ENCODE measurements at regions not wholly inside any gene's neighbourhood (a gene's known extent, or its start where the extent isn't known, plus 50 kb on each side); places are given as distances from the start of the nearest gene placed in this dataset.
A peak's percentile ranks its signal among the peaks of the same experiment; 100 is the strongest.
"Not testable (repeated sequence)": the region's sequence is repeated elsewhere in the genome, so short reads cannot be mapped to it uniquely, and the experiment has no call there.

DNA sequence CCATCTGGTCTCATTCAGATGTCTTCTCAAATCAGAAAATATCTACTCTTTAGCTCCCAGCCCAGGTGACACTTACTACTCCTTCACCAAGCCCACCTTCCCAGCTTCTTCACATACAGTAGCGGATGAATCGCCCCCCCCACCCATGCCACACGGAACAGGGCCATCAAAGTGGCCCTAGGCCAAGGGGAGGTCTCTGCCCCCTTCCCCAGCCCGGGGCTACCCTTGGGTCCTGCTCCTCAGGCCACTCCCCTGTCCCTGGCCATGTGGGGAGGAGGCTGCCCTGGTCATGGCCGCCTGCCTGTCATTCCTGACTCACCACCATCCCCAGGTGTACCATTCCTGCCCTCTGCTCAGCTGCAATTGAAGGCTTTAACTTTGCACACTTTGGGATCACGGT is 142.8 kb downstream of the NECTIN1 start:
- no peaks in the 10 kb centered on the region for H3K9me3 ChIP-seq (replicated peaks in 1 of 3)
- no peaks in the 10 kb centered on the region for H3K36me3 ChIP-seq (replicated peaks in 1 of 2)
- H3K27me3 ChIP-seq: peaks cover 12% of the 10 kb centered on the region
- DNase-seq: no peak
- peaks cover 13 to 14% of the 10 kb centered on the region in 2 donors for H3K4me1 ChIP-seq (replicated peaks in 1 of 2)
- intact Hi-C loops (cut with DNase I): no loop called here
- WGBS, 4 donors: 68 to 89% (median 78%) methylated on average over 5 to 6 of the region's 6 CpGs
- no peak overlapping the region for H3K4me3 ChIP-seq
- no peak overlapping the region for H3K27ac ChIP-seq
- no peak for TF ChIP-seq POLR2A (IDR thresholded peaks at IDR 0.05)
- no peak for TF ChIP-seq CTCF (IDR thresholded peaks at IDR 0.05)

GRCh38 chr11:119585043-119585781 is 143.8 kb downstream of the NECTIN1 start:
- no peak overlapping the region for H3K27ac ChIP-seq

DNA sequence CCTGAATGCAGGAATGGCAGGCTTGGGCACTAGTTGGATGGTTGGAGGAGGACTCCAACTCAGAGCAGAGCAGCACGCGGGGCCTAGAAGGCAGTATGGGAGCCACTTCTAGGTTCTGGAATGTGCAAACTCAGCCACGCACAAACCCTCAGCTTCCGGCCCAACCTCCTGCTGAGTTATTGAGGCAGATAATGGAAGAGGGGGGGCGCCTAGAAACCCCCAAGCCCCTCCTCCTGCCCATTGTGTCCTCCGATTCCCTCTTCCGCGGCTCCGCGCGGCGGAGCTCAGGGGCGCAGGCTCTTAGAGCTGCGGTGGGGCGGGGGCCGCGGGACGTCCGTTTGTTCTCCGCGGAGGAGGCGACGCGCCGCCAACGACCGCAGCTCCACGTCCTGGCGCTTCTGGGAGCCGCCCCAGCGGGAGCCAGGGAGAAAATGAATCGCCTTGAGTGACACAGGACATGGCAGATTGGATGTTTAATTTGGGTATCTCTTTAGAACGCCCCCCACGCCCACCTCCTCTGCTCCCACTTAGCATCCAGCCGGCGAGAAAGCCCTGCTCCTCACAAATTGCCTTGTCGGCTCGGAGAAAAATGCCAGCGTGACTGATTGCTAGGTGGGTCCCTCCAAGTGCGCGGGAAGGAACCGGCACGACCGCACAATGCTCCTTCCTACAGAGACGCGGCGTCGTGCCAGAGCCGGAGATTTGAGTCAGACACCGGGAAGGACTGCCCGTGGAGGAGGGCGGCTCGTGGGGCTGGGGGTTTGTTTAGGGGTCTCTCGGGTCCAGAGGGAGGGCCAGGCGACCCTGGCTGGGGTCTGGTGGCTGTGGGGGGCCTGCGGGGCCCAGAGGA is 144.6 kb downstream of the NECTIN1 start:
- Histone ChIP-seq H3K9me3 (replicated peaks in 1 of 3) (no peaks in the 10 kb centered on the region), H3K27ac (no peak overlapping the region), H3K4me3 (peak overlapping the region in 2 of 4 donors; percentile 9 to 41), H3K36me3 (replicated peaks in 1 of 2) (no peaks in the 10 kb centered on the region), H3K27me3 (peaks cover 12% of the 10 kb centered on the region), H3K4me1 (replicated peaks in 1 of 2) (peaks cover 13 to 14% of the 10 kb centered on the region in 2 donors)
- TF ChIP-seq CTCF (IDR thresholded peaks at IDR 0.05) (no peak), POLR2A (IDR thresholded peaks at IDR 0.05) (no peak)
- DNase-seq: peak in 6 of 7 donors; percentile 24 to 67 (median 26)
- WGBS, 4 donors: 0 to 2% (median 1%) methylated on average over 6 to 56 of the region's 56 CpGs
- intact Hi-C loops (cut with DNase I): no loop called here

More at GRCh38 chr11:119585043-119585781, 143.8 kb downstream of the NECTIN1 start:
- Histone ChIP-seq H3K9me3 (replicated peaks in 1 of 3) (no peaks in the 10 kb centered on the region), H3K27me3 (peaks cover 12% of the 10 kb centered on the region), H3K4me1 (replicated peaks in 1 of 2) (peaks cover 13 to 14% of the 10 kb centered on the region in 2 donors), H3K4me3 (peak overlapping the region in 1 of 4 donors; percentile 41), H3K36me3 (replicated peaks in 1 of 2) (no peaks in the 10 kb centered on the region)
- 3 to 51% (median 9%) methylated on average over 4 to 38 of the region's 38 CpGs for WGBS, 4 donors
- TF ChIP-seq CTCF (IDR thresholded peaks at IDR 0.05) (no peak), POLR2A (IDR thresholded peaks at IDR 0.05) (no peak)
- intact Hi-C loops (cut with DNase I): no loop called here
- DNase-seq: no peak

DNA sequence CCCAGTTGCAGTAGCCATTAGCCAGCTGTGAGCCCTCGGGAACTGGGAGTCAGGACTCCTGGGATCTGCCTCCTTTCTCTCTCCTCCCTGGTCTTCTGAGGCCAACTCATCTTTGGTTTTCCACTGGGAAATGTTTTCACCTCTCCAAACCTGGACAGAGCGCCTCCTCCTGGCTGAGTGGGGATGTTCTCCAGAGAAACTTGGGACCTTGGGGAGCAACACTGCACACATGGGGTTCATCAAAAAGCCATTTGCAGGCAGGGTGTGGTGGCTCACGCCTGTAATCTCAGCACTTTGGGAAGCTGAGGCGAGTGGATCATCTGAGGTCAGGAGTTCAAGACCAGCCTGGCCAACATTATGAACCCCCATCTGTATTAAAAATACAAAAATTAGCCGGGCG is 145.4 kb downstream of the NECTIN1 start:
- peaks cover 13 to 14% of the 10 kb centered on the region in 2 donors for H3K4me1 ChIP-seq (replicated peaks in 1 of 2)
- WGBS, 4 donors: 72 to 80% (median 75%) methylated on average over 5 to 6 of the region's 6 CpGs
- no peak overlapping the region for H3K4me3 ChIP-seq
- H3K36me3 ChIP-seq (replicated peaks in 1 of 2): no peaks in the 10 kb centered on the region
- intact Hi-C loops (cut with DNase I): no loop called here
- DNase-seq: no peak
- peaks cover 12% of the 10 kb centered on the region for H3K27me3 ChIP-seq
- no peak overlapping the region for H3K27ac ChIP-seq
- no peak for TF ChIP-seq CTCF (IDR thresholded peaks at IDR 0.05)
- no peak for TF ChIP-seq POLR2A (IDR thresholded peaks at IDR 0.05)
- H3K9me3 ChIP-seq (replicated peaks in 1 of 3): no peaks in the 10 kb centered on the region

GRCh38 chr11:119581396-119581795 is 147.6 kb downstream of the NECTIN1 start:
- H3K27ac ChIP-seq; intact Hi-C loops (cut with DNase I); H3K9me3 ChIP-seq (replicated peaks in 1 of 3); DNase-seq; H3K4me3 ChIP-seq; H3K36me3 ChIP-seq (replicated peaks in 1 of 2): not testable (repeated sequence)
- H3K27me3 ChIP-seq: peaks cover 12% of the 10 kb centered on the region
- H3K4me1 ChIP-seq (replicated peaks in 1 of 2): peaks cover 13 to 14% of the 10 kb centered on the region in 2 donors
- WGBS, 4 donors: 66 to 89% (median 86%) methylated on average over 3 of the region's 3 CpGs
